ENCODE measurements at regions not wholly inside any gene's neighbourhood (a gene's known extent, or its start where the extent isn't known, plus 50 kb on each side); places are given as distances from the start of the nearest gene placed in this dataset.

DNA sequence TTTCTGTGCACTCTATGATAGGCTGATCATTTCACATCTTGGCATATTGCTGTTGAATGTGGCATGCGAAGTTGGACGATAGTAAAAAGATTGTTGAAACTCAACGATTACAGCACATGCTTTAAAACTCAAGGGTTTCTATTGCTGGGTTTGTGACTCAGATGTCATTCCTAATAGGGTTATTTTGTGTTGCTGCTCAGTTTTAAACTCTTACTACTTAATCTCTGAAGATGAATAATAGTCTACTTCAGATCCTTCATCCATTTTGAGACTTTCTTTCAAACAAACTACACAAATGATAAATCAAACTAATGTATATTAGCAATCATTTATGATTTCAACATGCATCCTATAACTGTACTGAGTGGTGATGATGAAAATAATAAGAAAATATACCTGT, 71.3 kb upstream of the MBNL1 start:
- 21 to 38% (median 26%) methylated on average over 3 of the region's 3 CpGs for WGBS, 5 donors
- no peak for DNase-seq
- Histone ChIP-seq H3K27ac (peak overlapping the region; percentile 71 to 92 (median 86)), H3K36me3 (no peaks in the 10 kb centered on the region), H3K4me3 (peak overlapping the region in 2 of 8 donors; percentile 2 to 24), H3K27me3 (replicated peaks in 1 of 7) (no peaks in the 10 kb centered on the region), H3K9me3 (no peaks in the 10 kb centered on the region), H3K4me1 (peaks cover 22 to 100% (median 87%) of the 10 kb centered on the region in 6 donors)
- no peak for TF ChIP-seq POLR2A (IDR thresholded peaks at IDR 0.05)
- TF ChIP-seq, protein P1, sequence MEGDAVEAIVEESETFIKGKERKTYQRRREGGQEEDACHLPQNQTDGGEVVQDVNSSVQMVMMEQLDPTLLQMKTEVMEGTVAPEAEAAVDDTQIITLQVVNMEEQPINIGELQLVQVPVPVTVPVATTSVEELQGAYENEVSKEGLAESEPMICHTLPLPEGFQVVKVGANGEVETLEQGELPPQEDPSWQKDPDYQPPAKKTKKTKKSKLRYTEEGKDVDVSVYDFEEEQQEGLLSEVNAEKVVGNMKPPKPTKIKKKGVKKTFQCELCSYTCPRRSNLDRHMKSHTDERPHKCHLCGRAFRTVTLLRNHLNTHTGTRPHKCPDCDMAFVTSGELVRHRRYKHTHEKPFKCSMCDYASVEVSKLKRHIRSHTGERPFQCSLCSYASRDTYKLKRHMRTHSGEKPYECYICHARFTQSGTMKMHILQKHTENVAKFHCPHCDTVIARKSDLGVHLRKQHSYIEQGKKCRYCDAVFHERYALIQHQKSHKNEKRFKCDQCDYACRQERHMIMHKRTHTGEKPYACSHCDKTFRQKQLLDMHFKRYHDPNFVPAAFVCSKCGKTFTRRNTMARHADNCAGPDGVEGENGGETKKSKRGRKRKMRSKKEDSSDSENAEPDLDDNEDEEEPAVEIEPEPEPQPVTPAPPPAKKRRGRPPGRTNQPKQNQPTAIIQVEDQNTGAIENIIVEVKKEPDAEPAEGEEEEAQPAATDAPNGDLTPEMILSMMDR (IDR thresholded peaks at IDR 0.05 in 8 of 11, conservative IDR thresholded peaks at IDR 0.05 in 3 of 11), result no peak
- intact Hi-C loops (cut with DNase I; ENCODE audit: low total_unique reads), result no loop called here

DNA sequence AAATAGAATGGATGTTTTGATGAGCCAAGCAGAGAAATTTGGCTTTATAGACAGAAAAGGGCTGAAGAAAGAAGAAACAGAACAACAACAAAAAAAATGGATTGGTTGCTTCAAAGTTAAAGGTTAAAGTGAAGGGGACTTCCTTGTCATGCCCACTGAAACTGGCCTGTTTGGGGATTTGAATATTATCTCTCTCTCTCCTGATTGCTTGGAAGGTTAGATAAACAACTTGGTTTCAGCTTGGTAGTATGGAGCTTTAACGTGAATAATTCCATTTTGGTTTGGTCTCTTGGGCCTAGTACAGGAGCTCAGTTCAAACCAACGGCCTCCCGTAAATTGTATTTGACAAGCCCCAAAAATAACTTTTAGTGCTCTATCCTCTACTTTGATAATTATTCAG, 70.8 kb upstream of the MBNL1 start:
- intact Hi-C loops (cut with DNase I; ENCODE audit: low total_unique reads), result no loop called here
- WGBS, 5 donors, result 42 to 59% (median 47%) methylated on average over 3 of the region's 3 CpGs
- H3K4me3 ChIP-seq, result peak overlapping the region in 1 of 8 donors; percentile 24

DNA sequence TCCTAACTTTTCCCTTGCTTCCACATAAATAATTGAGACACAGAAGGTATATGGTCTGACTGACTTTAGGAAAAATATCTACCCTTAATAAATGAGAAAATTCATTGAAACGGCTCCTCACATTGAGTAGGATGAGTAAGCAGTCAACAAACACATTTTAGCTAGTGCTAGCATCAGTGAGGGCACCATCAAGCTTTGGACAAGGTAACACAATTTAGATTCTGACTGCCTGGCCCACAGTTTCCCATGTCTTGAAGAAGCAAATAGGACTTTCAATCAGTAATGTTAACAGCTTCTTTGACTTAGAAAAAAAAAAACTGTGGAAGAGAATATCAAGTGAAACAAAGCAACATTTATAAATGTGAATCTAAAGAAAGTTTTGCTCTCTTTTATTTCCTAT, 70.1 kb upstream of the MBNL1 start:
- WGBS, 5 donors, result 20 to 39% (median 34%) methylated on average over 1 of the region's 1 CpG
- Histone ChIP-seq H3K27me3 (replicated peaks in 1 of 7) (no peaks in the 10 kb centered on the region), H3K4me1 (peaks cover 19 to 100% (median 82%) of the 10 kb centered on the region in 6 donors), H3K9me3 (no peaks in the 10 kb centered on the region), H3K27ac (peak overlapping the region; percentile 71 to 92 (median 86)), H3K36me3 (no peaks in the 10 kb centered on the region), H3K4me3 (peak overlapping the region in 1 of 8 donors; percentile 24)
- intact Hi-C loops (cut with DNase I; ENCODE audit: low total_unique reads), result no loop called here
- DNase-seq, result no peak
- no peak for TF ChIP-seq POLR2A (IDR thresholded peaks at IDR 0.05)
- TF ChIP-seq, protein P1 (IDR thresholded peaks at IDR 0.05 in 8 of 11, conservative IDR thresholded peaks at IDR 0.05 in 3 of 11), result no peak
- TF ChIP-seq POLR2AphosphoS5 (IDR thresholded peaks at IDR 0.05), result no peak

More for the DNA sequence above, 70.8 kb upstream of the MBNL1 start:
- peak overlapping the region; percentile 71 to 92 (median 86) for H3K27ac ChIP-seq
- DNase-seq, result no peak
- H3K36me3 ChIP-seq, result no peaks in the 10 kb centered on the region
- H3K4me1 ChIP-seq, result peaks cover 19 to 100% (median 87%) of the 10 kb centered on the region in 6 donors
- no peaks in the 10 kb centered on the region for H3K9me3 ChIP-seq
- TF ChIP-seq POLR2A (IDR thresholded peaks at IDR 0.05) (no peak), POLR2AphosphoS5 (IDR thresholded peaks at IDR 0.05) (no peak)
- TF ChIP-seq, protein P1 (IDR thresholded peaks at IDR 0.05 in 8 of 11, conservative IDR thresholded peaks at IDR 0.05 in 3 of 11), result no peak
- no peaks in the 10 kb centered on the region for H3K27me3 ChIP-seq (replicated peaks in 1 of 7)

DNA sequence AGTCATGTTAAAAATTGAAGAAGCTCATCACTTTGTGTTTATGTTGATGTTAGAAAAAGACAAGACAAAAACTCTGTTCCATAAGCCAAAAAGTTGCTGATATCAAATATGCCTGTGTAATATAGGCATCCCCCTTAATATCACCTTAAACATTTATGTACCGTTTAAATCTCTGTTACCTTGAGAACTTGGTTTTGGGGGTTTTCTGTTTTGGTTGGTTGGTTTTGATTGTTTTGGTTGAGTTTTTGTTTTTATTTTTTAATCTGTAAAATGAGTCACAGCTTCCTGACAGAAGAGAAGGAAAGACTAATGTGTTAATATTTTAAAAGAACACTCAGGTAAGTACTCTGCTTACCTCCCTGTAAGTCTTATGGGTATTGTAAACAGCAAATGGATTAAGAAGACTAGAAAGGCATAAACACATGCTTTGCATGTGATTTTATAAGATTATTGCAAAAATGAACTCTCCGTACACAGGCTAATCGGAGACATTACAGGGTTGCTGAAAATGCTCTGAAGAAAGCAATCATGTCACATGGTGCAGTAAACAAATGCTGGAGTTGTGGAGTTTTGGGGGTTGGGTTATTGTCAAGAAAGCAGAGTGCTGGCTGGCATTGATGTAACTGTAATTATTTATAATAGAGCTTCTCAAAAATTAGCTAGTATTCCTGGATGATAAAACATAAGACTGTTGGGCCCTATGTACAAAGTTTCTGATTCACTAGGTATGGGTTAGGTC, 69.5 kb upstream of the MBNL1 start:
- H3K27ac ChIP-seq, result peak overlapping the region; percentile 71 to 92 (median 86)
- H3K36me3 ChIP-seq, result no peaks in the 10 kb centered on the region
- intact Hi-C loops (cut with DNase I; ENCODE audit: low total_unique reads), result no loop called here
- no peak for DNase-seq
- no peaks in the 10 kb centered on the region for H3K27me3 ChIP-seq (replicated peaks in 1 of 7)
- peak overlapping the region in 2 of 8 donors; percentile 2 to 43 for H3K4me3 ChIP-seq
- 29 to 45% (median 31%) methylated on average over 3 of the region's 3 CpGs for WGBS, 5 donors
- H3K4me1 ChIP-seq, result peaks cover 19 to 100% (median 82%) of the 10 kb centered on the region in 6 donors
- no peaks in the 10 kb centered on the region for H3K9me3 ChIP-seq
- TF ChIP-seq POLR2AphosphoS5 (IDR thresholded peaks at IDR 0.05) (no peak), POLR2A (IDR thresholded peaks at IDR 0.05) (no peak)
- TF ChIP-seq, protein P1 (IDR thresholded peaks at IDR 0.05 in 8 of 11, conservative IDR thresholded peaks at IDR 0.05 in 3 of 11), result no peak
